GM23338 (cell line): ENCODE measurements at regions not wholly inside any gene's neighbourhood (a gene's known extent, or its start where the extent isn't known, plus 50 kb on each side); places are given as distances from the start of the nearest gene placed in this dataset.

Experiments used
- ATAC-seq: fragments of 200-7000 bp; cut with Tn5 transposase; 3 replicates; pipeline ENCODE4 v1.9.1; 2020
- DNase-seq: peaks from one replicate; pipeline ENCODE4 v3.0.0-alpha.2; 2015; ENCODE audit warnings: low spot score
- H2AFZ ChIP-seq: fragments of 200-600 bp; sonication (generic); 2 replicates; pipeline ENCODE4 v1.8.0; 2016; ENCODE audit warnings: antibody characterized with exemption, mild to moderate bottlenecking, moderate library complexity
- H3F3A ChIP-seq: fragments of 200-600 bp; sonication (generic); replicated peaks from 2 replicates; pipeline ENCODE4 v1.8.0; 2017; ENCODE audit warnings: antibody characterized with exemption, mixed run types, low read depth
- H3K27ac ChIP-seq: fragments of 200-600 bp; sonication (generic); 2 replicates; pipeline ENCODE4 v1.6.1; 2016; ENCODE audit warnings: low read depth
- H3K27me3 ChIP-seq: fragments of 200-600 bp; sonication (generic); 2 replicates; pipeline ENCODE4 v1.8.0; 2016; ENCODE audit warnings: mild to moderate bottlenecking, mixed run types, moderate library complexity; ENCODE audit not compliant: insufficient read depth
- H3K36me3 ChIP-seq: fragments of 200-600 bp; sonication (generic); 2 replicates; pipeline ENCODE4 v1.8.0; 2016; ENCODE audit warnings: mild to moderate bottlenecking; ENCODE audit not compliant: insufficient read depth
- H3K4me1 ChIP-seq: fragments of 200-600 bp; sonication (generic); 2 replicates; pipeline ENCODE4 v1.8.0; 2016; ENCODE audit warnings: mild to moderate bottlenecking, moderate library complexity; ENCODE audit not compliant: insufficient read depth
- H3K4me2 ChIP-seq: fragments of 200-600 bp; sonication (generic); 2 replicates; pipeline ENCODE4 v1.7.1; 2017; ENCODE audit warnings: mixed run types
- H3K4me3 ChIP-seq: fragments of 200-600 bp; sonication (generic); 2 replicates; pipeline ENCODE4 v1.6.1; 2016; ENCODE audit warnings: mixed run types
- H3K79me2 ChIP-seq: fragments of 200-600 bp; sonication (generic); replicated peaks from 2 replicates; pipeline ENCODE4 v1.8.0; 2017; ENCODE audit warnings: mild to moderate bottlenecking; ENCODE audit not compliant: insufficient read depth
- H3K9me2 ChIP-seq: fragments of 200-600 bp; sonication (generic); 2 replicates; pipeline ENCODE4 v1.8.0; 2017; ENCODE audit not compliant: insufficient read depth
- H4K20me1 ChIP-seq: fragments of 200-600 bp; sonication (generic); replicated peaks from 2 replicates; pipeline ENCODE4 v1.8.0; 2017; ENCODE audit warnings: mild to moderate bottlenecking; ENCODE audit not compliant: insufficient read depth
- H3K27ac Mint-ChIP-seq: 2 replicates; pipeline ENCODE4 v1.8.0; 2020; ENCODE audit warnings: inconsistent platforms, mild to moderate bottlenecking, moderate library complexity, mixed read lengths
- H3K27me3 Mint-ChIP-seq: 3 replicates; pipeline ENCODE4 v1.8.0; 2022; ENCODE audit warnings: low read depth, mild to moderate bottlenecking, moderate library complexity, mixed read lengths, inconsistent platforms; ENCODE audit not compliant: insufficient read depth, poor library complexity
- H3K36me3 Mint-ChIP-seq: 3 replicates; pipeline ENCODE4 v1.8.0; 2021; ENCODE audit warnings: low read depth, mild to moderate bottlenecking, inconsistent platforms, moderate library complexity, mixed read lengths
- H3K4me1 Mint-ChIP-seq: 3 replicates; pipeline ENCODE4 v1.8.0; 2020; ENCODE audit warnings: mild to moderate bottlenecking, inconsistent platforms, mixed read lengths
- H3K4me3 Mint-ChIP-seq: 3 replicates; pipeline ENCODE4 v1.8.0; 2021; ENCODE audit warnings: moderate library complexity, mild to moderate bottlenecking, inconsistent platforms, mixed read lengths
- H3K9me3 Mint-ChIP-seq: 3 replicates; pipeline ENCODE4 v1.8.0; 2020; ENCODE audit warnings: moderate library complexity, mild to moderate bottlenecking, inconsistent platforms, mixed read lengths
- CREB1 ChIP-seq: fragments of 250-450 bp; sonication (Bioruptor Pico); IDR thresholded peaks from 2 replicates; pipeline ENCODE4 v1.5.0; 2020; ENCODE audit warnings: low read depth, mild to moderate bottlenecking, moderate library complexity
- CTCF ChIP-seq, 2 experiments: fragments of 200-600 bp in 1 of 2; sonication (generic) in 1 of 2; conservative IDR thresholded peaks; 2 replicates each; pipeline versions ENCODE4 v1.5.1 to v1.6.1; 2016 to 2017; ENCODE audit warnings: antibody characterized with exemption in 2 of 2, low read depth in 2 of 2, mild to moderate bottlenecking in 2 of 2, moderate library complexity in 1 of 2
- EZH2 ChIP-seq: fragments of 200-600 bp; sonication (generic); IDR thresholded peaks from one replicate; pipeline ENCODE4 v1.8.0; 2017; ENCODE audit warnings: antibody characterized with exemption, mild to moderate bottlenecking, low read depth; ENCODE audit not compliant: unreplicated experiment
- EZH2phosphoT487 ChIP-seq: fragments of 200-600 bp; sonication (generic); IDR thresholded peaks from one replicate; pipeline ENCODE4 v1.8.1; 2018; ENCODE audit warnings: antibody characterized with exemption; ENCODE audit not compliant: unreplicated experiment
- JUNB ChIP-seq: IDR thresholded peaks from one replicate; pipeline ENCODE4 v1.6.1; 2016; ENCODE audit warnings: antibody characterized with exemption; ENCODE audit not compliant: unreplicated experiment
- NANOG ChIP-seq: IDR thresholded peaks from 2 replicates; pipeline ENCODE4 v1.6.1; 2016; ENCODE audit warnings: antibody characterized with exemption, borderline replicate concordance
- POLR2AphosphoS5 ChIP-seq: IDR thresholded peaks from 2 replicates; pipeline ENCODE4 v1.6.1; 2016; ENCODE audit warnings: antibody characterized with exemption, low read depth
- STAT1 ChIP-seq: IDR thresholded peaks from one replicate; pipeline ENCODE4 v1.6.1; 2016; ENCODE audit warnings: antibody characterized with exemption; ENCODE audit not compliant: unreplicated experiment
- ZNF114 ChIP-seq: fragments of 250-450 bp; sonication (Bioruptor Pico); IDR thresholded peaks from 2 replicates; pipeline ENCODE4 v1.5.0; 2020; ENCODE audit warnings: mild to moderate bottlenecking, moderate library complexity
- ZNF331 ChIP-seq: fragments of 250-450 bp; sonication (Bioruptor Pico); IDR thresholded peaks from 2 replicates; pipeline ENCODE4 v1.5.0; 2020; ENCODE audit warnings: low read depth, mild to moderate bottlenecking, moderate library complexity
- TF ChIP-seq, protein P1 (sequence below): fragments of 250-450 bp; sonication (Bioruptor Pico); IDR thresholded peaks from 2 replicates; pipeline ENCODE4 v1.5.0; 2020; ENCODE audit warnings: mild to moderate bottlenecking, moderate library complexity
- TF ChIP-seq, protein P2 (sequence below): IDR thresholded peaks from 2 replicates; pipeline ENCODE4 v1.6.1; 2016; ENCODE audit warnings: antibody characterized with exemption

DNA sequence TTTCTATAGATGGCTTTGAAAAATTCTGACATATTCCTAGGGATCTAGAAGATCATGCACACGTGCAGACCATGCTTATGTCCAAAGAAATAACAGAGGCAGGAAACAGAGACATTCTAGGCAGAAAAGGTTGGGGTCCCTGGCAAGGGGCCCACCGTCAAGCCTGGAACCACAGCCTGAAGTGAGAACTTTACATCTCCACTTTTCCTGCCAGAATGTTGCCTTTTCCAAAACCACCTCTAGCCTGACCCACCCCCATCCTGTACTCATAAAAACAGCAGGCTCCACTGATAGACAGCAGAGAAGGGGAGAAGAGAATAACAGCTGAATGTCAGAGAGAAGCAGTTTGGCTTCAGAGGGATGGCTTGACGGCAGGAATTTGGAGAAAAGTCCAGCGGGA lies 257.3 kb upstream of the NT5E start (continued):
- TF ChIP-seq, protein P1, sequence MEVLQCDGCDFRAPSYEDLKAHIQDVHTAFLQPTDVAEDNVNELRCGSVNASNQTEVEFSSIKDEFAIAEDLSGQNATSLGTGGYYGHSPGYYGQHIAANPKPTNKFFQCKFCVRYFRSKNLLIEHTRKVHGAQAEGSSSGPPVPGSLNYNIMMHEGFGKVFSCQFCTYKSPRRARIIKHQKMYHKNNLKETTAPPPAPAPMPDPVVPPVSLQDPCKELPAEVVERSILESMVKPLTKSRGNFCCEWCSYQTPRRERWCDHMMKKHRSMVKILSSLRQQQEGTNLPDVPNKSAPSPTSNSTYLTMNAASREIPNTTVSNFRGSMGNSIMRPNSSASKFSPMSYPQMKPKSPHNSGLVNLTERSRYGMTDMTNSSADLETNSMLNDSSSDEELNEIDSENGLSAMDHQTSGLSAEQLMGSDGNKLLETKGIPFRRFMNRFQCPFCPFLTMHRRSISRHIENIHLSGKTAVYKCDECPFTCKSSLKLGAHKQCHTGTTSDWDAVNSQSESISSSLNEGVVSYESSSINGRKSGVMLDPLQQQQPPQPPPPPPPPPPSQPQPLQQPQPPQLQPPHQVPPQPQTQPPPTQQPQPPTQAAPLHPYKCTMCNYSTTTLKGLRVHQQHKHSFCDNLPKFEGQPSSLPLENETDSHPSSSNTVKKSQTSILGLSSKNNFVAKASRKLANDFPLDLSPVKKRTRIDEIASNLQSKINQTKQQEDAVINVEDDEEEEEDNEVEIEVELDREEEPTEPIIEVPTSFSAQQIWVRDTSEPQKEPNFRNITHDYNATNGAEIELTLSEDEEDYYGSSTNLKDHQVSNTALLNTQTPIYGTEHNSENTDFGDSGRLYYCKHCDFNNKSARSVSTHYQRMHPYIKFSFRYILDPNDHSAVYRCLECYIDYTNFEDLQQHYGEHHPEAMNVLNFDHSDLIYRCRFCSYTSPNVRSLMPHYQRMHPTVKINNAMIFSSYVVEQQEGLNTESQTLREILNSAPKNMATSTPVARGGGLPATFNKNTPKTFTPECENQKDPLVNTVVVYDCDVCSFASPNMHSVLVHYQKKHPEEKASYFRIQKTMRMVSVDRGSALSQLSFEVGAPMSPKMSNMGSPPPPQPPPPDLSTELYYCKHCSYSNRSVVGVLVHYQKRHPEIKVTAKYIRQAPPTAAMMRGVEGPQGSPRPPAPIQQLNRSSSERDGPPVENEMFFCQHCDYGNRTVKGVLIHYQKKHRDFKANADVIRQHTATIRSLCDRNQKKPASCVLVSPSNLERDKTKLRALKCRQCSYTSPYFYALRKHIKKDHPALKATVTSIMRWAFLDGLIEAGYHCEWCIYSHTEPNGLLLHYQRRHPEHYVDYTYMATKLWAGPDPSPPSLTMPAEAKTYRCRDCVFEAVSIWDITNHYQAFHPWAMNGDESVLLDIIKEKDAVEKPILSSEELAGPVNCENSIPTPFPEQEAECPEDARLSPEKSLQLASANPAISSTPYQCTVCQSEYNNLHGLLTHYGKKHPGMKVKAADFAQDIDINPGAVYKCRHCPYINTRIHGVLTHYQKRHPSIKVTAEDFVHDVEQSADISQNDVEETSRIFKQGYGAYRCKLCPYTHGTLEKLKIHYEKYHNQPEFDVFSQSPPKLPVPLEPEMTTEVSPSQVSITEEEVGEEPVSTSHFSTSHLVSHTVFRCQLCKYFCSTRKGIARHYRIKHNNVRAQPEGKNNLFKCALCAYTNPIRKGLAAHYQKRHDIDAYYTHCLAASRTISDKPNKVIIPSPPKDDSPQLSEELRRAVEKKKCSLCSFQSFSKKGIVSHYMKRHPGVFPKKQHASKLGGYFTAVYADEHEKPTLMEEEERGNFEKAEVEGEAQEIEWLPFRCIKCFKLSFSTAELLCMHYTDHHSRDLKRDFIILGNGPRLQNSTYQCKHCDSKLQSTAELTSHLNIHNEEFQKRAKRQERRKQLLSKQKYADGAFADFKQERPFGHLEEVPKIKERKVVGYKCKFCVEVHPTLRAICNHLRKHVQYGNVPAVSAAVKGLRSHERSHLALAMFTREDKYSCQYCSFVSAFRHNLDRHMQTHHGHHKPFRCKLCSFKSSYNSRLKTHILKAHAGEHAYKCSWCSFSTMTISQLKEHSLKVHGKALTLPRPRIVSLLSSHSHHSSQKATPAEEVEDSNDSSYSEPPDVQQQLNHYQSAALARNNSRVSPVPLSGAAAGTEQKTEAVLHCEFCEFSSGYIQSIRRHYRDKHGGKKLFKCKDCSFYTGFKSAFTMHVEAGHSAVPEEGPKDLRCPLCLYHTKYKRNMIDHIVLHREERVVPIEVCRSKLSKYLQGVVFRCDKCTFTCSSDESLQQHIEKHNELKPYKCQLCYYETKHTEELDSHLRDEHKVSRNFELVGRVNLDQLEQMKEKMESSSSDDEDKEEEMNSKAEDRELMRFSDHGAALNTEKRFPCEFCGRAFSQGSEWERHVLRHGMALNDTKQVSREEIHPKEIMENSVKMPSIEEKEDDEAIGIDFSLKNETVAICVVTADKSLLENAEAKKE (CRISPR knock-in tag): no peak
- TF ChIP-seq, protein P2, sequence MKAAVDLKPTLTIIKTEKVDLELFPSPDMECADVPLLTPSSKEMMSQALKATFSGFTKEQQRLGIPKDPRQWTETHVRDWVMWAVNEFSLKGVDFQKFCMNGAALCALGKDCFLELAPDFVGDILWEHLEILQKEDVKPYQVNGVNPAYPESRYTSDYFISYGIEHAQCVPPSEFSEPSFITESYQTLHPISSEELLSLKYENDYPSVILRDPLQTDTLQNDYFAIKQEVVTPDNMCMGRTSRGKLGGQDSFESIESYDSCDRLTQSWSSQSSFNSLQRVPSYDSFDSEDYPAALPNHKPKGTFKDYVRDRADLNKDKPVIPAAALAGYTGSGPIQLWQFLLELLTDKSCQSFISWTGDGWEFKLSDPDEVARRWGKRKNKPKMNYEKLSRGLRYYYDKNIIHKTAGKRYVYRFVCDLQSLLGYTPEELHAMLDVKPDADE: no peak
- TF ChIP-seq CTCF (conservative IDR thresholded peaks at IDR 0.05; ENCODE audit: low read depth in 2 of 2): no peak
- no peak for TF ChIP-seq EZH2phosphoT487
- no peak for TF ChIP-seq STAT1

DNA sequence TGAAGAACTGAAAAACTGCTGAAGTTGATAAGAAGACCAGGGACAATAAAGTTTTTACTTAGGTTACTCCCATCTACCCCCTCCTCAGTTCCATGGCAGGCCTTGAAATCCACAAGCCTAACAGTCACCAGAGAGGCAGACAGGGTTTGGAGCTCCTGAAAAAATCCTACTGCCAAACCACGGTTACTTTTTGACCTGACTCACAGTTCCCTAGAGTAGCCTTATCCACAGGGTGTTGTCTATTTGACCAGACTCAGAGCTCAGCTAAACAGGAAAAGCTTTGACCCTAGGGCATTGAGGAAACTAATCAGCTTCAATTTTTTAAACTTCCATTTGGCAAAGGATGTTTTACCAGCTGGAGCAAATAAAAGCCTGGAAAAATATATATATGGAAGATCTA lies 257.7 kb upstream of the NT5E start:
- H2AFZ ChIP-seq: no peak overlapping the region
- no peak for TF ChIP-seq CTCF (conservative IDR thresholded peaks at IDR 0.05; ENCODE audit: low read depth in 2 of 2)
- TF ChIP-seq POLR2AphosphoS5: no peak
- no peak for TF ChIP-seq JUNB
- TF ChIP-seq EZH2phosphoT487: no peak
- no peak for TF ChIP-seq ZNF114
- TF ChIP-seq CREB1: no peak
- no peak for TF ChIP-seq EZH2
- no peak for TF ChIP-seq ZNF331 (CRISPR knock-in tag)
- TF ChIP-seq, protein P2: no peak
- no peak for TF ChIP-seq NANOG

More for the DNA sequence above, 257.7 kb upstream of the NT5E start:
- Histone ChIP-seq H3K4me1 (no peaks in the 10 kb centered on the region), H3K9me2 (peaks cover 15% of the 10 kb centered on the region), H3K4me2 (no peak overlapping the region), H3K79me2 (no peaks in the 10 kb centered on the region), H3F3A (no peaks in the 10 kb centered on the region), H3K36me3 (no peaks in the 10 kb centered on the region; the same call in 1 of the 2 replicates), H3K27me3 (no peaks in the 10 kb centered on the region), H3K27ac (no peak overlapping the region), H4K20me1 (no peaks in the 10 kb centered on the region), H3K4me3 (no peak overlapping the region)
- Mint-ChIP-seq H3K27ac (no peak overlapping the region), H3K4me3 (no peak overlapping the region), H3K9me3 (peaks cover 14% of the 10 kb centered on the region; the same call in 2 of the 3 replicates), H3K4me1 (peaks cover 17% of the 10 kb centered on the region), H3K36me3 (no peaks in the 10 kb centered on the region), H3K27me3 (no peaks in the 10 kb centered on the region)
- DNase-seq (no peak), ATAC-seq (no peak)
